DND-41 (cell line): ENCODE measurements at regions not wholly inside any gene's neighbourhood (a gene's known extent, or its start where the extent isn't known, plus 50 kb on each side); places are given as distances from the start of the nearest gene placed in this dataset.
"Not testable (repeated sequence)": the region's sequence is repeated elsewhere in the genome, so short reads cannot be mapped to it uniquely, and the experiment has no call there.

Experiments used
- ATAC-seq: fragments of 200-7000 bp; cut with Tn5 transposase; 3 replicates; pipeline ENCODE4 v1.9.1; 2021; ENCODE audit warnings: low read depth; ENCODE audit not compliant: insufficient read depth
- DNase-seq: peaks from one replicate; pipeline ENCODE4 v3.0.0-alpha.2; 2020
- H2AFZ ChIP-seq: 2 replicates; pipeline ENCODE4 v1.6.0; 2012; ENCODE audit warnings: low read depth, low read length
- H3K27ac ChIP-seq: 2 replicates; pipeline ENCODE4 v1.5.1; 2012; ENCODE audit warnings: low read length, inconsistent platforms
- H3K27me3 ChIP-seq: fragments of 200-600 bp; sonication (generic); 2 replicates; pipeline ENCODE4 v1.6.0; 2012; ENCODE audit warnings: low read length, mild to moderate bottlenecking, inconsistent platforms; ENCODE audit not compliant: insufficient read depth, poor library complexity
- H3K36me3 ChIP-seq: 2 replicates; pipeline ENCODE4 v1.5.1; 2012; ENCODE audit warnings: low read length, inconsistent platforms; ENCODE audit not compliant: insufficient read depth
- H3K4me1 ChIP-seq: 2 replicates; pipeline ENCODE4 v1.5.1; 2012; ENCODE audit warnings: mild to moderate bottlenecking, low read length; ENCODE audit not compliant: insufficient read depth
- H3K4me2 ChIP-seq: 2 replicates; pipeline ENCODE4 v1.6.0; 2012; ENCODE audit warnings: mild to moderate bottlenecking, moderate library complexity, low read length, inconsistent platforms; ENCODE audit not compliant: insufficient read depth
- H3K4me3 ChIP-seq, 2 experiments: fragments of 200-600 bp in 1 of 2; shearing (Covaris generic) in 1 of 2; 2 replicates each; pipeline ENCODE4 v1.5.1; 2012 to 2016; ENCODE audit warnings: inconsistent platforms in 2 of 2, low read length in 2 of 2, mild to moderate bottlenecking in 2 of 2, low read depth in 1 of 2, moderate library complexity in 1 of 2
- H3K79me2 ChIP-seq: 2 replicates; pipeline ENCODE4 v1.6.0; 2012; ENCODE audit warnings: low read length, inconsistent platforms; ENCODE audit not compliant: insufficient read depth
- H3K9ac ChIP-seq: 2 replicates; pipeline ENCODE4 v1.6.0; 2012; ENCODE audit warnings: low read depth, mild to moderate bottlenecking, inconsistent platforms, low read length, moderate library complexity
- H3K9me3 ChIP-seq: 2 replicates; pipeline ENCODE4 v1.5.1; 2012; ENCODE audit warnings: low read length, moderate library complexity, mild to moderate bottlenecking, inconsistent platforms; ENCODE audit not compliant: insufficient read depth, severe bottlenecking
- H4K20me1 ChIP-seq: 2 replicates; pipeline ENCODE4 v1.6.0; 2012; ENCODE audit warnings: low read length; ENCODE audit not compliant: insufficient read depth
- EZH2 ChIP-seq: IDR thresholded peaks from 3 replicates; pipeline ENCODE4 v1.6.1; 2012; ENCODE audit warnings: borderline replicate concordance, low read depth, mild to moderate bottlenecking, moderate library complexity, low read length, inconsistent platforms; ENCODE audit not compliant: severe bottlenecking
- TF ChIP-seq, protein P1 (sequence below): IDR thresholded peaks from 2 replicates; pipeline ENCODE4 v1.5.1; 2012; ENCODE audit warnings: borderline replicate concordance, low read length, moderate library complexity, mild to moderate bottlenecking; ENCODE audit not compliant: poor library complexity, severe bottlenecking; ENCODE audit errors: extremely low read depth

DNA sequence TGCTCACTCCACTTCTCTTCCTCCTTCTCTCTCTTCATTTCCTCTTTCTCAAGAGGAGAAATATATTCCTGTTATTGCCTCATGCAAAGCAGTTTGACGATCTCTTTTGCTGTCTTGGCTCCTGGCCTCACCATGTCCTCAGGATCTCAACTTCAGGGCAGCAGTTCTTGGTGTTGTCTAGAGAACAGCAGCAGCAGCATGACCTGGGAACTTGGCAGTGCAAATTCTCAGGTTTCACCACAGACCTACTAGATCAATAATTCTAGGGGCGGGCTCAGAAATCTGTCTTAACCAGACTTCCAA lies 193.4 kb upstream of the EDNRA start:
- H3K9ac ChIP-seq, result no peak overlapping the region
- no peak overlapping the region for H3K4me2 ChIP-seq
- H3K4me3 ChIP-seq, result no peak overlapping the region
- ATAC-seq (no peak), DNase-seq (no peak)
- no peaks in the 10 kb centered on the region for H3K79me2 ChIP-seq
- H3K36me3 ChIP-seq, result no peaks in the 10 kb centered on the region
- H3K4me1 ChIP-seq, result no peaks in the 10 kb centered on the region
- H3K9me3 ChIP-seq, result no peaks in the 10 kb centered on the region
- H3K27me3 ChIP-seq, result no peaks in the 10 kb centered on the region
- H4K20me1 ChIP-seq, result no peaks in the 10 kb centered on the region
- no peak overlapping the region for H3K27ac ChIP-seq
- H2AFZ ChIP-seq, result no peak overlapping the region
- no peak for TF ChIP-seq EZH2
- TF ChIP-seq, protein P1, sequence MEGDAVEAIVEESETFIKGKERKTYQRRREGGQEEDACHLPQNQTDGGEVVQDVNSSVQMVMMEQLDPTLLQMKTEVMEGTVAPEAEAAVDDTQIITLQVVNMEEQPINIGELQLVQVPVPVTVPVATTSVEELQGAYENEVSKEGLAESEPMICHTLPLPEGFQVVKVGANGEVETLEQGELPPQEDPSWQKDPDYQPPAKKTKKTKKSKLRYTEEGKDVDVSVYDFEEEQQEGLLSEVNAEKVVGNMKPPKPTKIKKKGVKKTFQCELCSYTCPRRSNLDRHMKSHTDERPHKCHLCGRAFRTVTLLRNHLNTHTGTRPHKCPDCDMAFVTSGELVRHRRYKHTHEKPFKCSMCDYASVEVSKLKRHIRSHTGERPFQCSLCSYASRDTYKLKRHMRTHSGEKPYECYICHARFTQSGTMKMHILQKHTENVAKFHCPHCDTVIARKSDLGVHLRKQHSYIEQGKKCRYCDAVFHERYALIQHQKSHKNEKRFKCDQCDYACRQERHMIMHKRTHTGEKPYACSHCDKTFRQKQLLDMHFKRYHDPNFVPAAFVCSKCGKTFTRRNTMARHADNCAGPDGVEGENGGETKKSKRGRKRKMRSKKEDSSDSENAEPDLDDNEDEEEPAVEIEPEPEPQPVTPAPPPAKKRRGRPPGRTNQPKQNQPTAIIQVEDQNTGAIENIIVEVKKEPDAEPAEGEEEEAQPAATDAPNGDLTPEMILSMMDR, result no peak

DNA sequence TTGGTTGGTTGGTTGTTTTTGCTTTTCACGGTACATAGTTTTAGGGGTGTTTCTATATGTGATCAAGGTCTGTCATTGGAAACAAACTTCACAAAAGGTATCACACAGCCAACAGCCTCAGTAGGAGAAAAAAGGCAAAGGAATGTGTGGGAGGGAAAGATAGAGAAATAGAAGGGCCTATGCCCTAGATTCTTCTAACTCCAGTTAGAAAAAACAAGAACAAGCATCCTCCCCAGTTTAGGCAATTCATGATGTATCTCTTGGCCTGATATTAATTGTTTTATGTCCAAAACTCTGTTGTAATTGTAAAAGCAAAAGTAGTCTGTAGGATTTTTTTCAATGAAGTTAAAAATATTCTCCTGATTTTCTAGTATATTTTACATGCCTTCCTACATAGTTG lies 192.4 kb upstream of the EDNRA start:
- Histone ChIP-seq H3K4me3 (no peak overlapping the region), H3K36me3 (no peaks in the 10 kb centered on the region), H3K4me1 (no peaks in the 10 kb centered on the region), H3K4me2 (no peak overlapping the region), H3K9ac (no peak overlapping the region), H3K27ac (no peak overlapping the region), H2AFZ (no peak overlapping the region), H4K20me1 (no peaks in the 10 kb centered on the region), H3K27me3 (no peaks in the 10 kb centered on the region), H3K79me2 (no peaks in the 10 kb centered on the region), H3K9me3 (no peaks in the 10 kb centered on the region)
- ATAC-seq (no peak), DNase-seq (no peak)
- TF ChIP-seq, protein P1, result no peak
- TF ChIP-seq EZH2, result no peak

DNA sequence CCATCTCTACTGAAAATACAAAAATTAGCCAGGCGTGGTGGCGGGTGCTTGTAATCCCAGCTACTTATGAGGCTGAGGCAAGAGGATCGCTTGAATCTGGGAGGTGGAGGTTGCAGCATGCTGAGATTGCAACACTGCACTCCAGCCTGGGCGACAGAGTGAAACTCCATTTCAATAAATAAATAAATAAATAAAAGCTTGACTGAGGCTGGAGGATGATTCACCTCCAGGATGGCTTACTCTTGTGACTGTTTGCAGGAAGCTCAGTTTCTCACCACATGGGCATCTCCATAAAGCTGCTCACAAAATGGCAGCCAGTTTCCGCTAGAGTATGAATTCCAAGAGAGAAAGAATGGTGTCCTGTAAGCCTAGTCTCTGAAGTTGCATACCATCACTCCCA lies 191.7 kb upstream of the EDNRA start:
- Histone ChIP-seq H3K27me3 (no peaks in the 10 kb centered on the region), H3K9ac (no peak overlapping the region), H3K4me3 (no peak overlapping the region), H3K36me3 (no peaks in the 10 kb centered on the region), H3K4me1 (no peaks in the 10 kb centered on the region), H4K20me1 (no peaks in the 10 kb centered on the region), H3K27ac (no peak overlapping the region), H2AFZ (no peak overlapping the region), H3K4me2 (no peak overlapping the region), H3K79me2 (no peaks in the 10 kb centered on the region), H3K9me3 (no peaks in the 10 kb centered on the region)
- no peak for DNase-seq
- ATAC-seq, result no peak
- TF ChIP-seq, protein P1, result no peak
- no peak for TF ChIP-seq EZH2

DNA sequence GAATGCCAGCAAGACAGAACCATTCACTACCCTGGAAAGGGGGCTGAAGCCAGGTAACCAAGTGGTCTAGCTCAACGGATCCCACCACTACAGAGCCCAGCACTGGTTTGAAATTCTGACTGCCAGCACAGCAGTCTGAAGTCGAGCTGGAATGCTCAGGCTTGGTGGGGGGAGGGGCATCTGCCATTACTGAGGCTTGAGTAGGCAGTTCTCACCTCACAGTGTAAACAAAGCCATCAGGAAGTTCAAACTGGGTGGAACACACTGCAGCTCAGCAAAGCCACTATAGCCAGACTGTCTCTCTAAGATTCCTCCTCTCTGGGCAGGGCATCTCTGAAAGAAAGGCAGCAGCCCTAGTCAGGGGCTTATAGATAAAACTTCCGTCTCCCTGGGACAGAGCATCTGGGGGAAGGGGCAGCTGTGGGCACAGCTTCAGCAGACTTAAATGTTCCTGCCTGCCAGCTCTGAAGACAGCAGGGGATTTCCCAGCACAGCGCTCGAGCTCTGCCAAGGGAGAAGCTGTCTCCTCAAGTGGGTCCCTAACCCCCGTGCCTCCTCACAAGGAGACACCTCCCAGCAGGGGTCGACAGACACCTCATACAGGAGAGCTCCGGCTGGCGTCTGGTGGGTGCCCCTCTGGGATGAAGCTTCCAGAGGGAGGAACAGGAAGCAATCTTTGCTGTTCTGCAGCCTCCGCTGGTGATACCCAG lies 188.1 kb upstream of the EDNRA start:
- not testable (repeated sequence) for H3K27ac ChIP-seq, H3K4me3 ChIP-seq, H4K20me1 ChIP-seq, H2AFZ ChIP-seq, H3K4me1 ChIP-seq, H3K27me3 ChIP-seq, ATAC-seq, H3K36me3 ChIP-seq, H3K79me2 ChIP-seq, H3K4me2 ChIP-seq, DNase-seq, H3K9me3 ChIP-seq, H3K9ac ChIP-seq

DNA sequence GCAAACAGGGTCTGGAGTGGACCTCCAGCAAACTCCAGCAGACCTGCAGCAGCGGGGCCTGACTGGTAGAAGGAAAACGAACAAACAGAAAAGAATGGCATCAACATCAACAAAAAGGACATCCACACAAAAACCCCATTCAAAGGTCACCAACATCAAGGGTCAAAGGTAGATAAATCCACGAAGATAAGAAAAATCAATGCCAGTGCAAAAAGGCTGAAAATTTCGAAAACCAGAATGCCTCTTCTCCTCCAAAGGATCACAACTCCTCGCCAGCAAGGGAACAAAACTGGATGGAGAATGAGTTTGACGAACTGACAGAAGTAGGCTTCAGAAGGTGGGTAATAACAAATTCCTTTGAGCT lies 187.6 kb upstream of the EDNRA start:
- ATAC-seq, H3K9ac ChIP-seq, DNase-seq, H4K20me1 ChIP-seq, H3K79me2 ChIP-seq, H2AFZ ChIP-seq, H3K4me3 ChIP-seq, H3K9me3 ChIP-seq, H3K36me3 ChIP-seq, H3K4me2 ChIP-seq, H3K4me1 ChIP-seq, H3K27ac ChIP-seq, H3K27me3 ChIP-seq: not testable (repeated sequence)
